H9 (cell line): ENCODE measurements at regions not wholly inside any gene's neighbourhood (a gene's known extent, or its start where the extent isn't known, plus 50 kb on each side); places are given as distances from the start of the nearest gene placed in this dataset.

Experiments used
- DNase-seq: peaks from one replicate; pipeline ENCODE4 v3.0.0-alpha.2; 2017
- H2AFZ ChIP-seq: one replicate; pipeline ENCODE4 v1.6.1; 2013; ENCODE audit warnings: mild to moderate bottlenecking, low read length, control low read depth, moderate library complexity
- H2AK5ac ChIP-seq: 2 replicates; pipeline ENCODE4 v1.6.1; 2013; ENCODE audit warnings: low read length, control low read depth, mixed read lengths; ENCODE audit not compliant: insufficient read length
- H2BK120ac ChIP-seq: one replicate; pipeline ENCODE4 v1.6.1; 2013; ENCODE audit warnings: low read depth, mild to moderate bottlenecking, low read length, control low read depth, inconsistent platforms; ENCODE audit not compliant: poor library complexity, severe bottlenecking
- H2BK12ac ChIP-seq: 2 replicates; pipeline ENCODE4 v1.6.1; 2013; ENCODE audit warnings: low read length, control low read depth, mixed read lengths, low read depth; ENCODE audit not compliant: insufficient read length
- H2BK15ac ChIP-seq: 2 replicates; pipeline ENCODE4 v1.6.1; 2013; ENCODE audit warnings: low read depth, low read length, control low read depth
- H2BK20ac ChIP-seq: one replicate; pipeline ENCODE4 v1.6.1; 2013; ENCODE audit warnings: low read depth, mild to moderate bottlenecking, low read length, control low read depth, inconsistent platforms; ENCODE audit not compliant: poor library complexity, severe bottlenecking
- H2BK5ac ChIP-seq: 2 replicates; pipeline ENCODE4 v1.6.1; 2013; ENCODE audit warnings: low read length, control low read depth, mixed read lengths; ENCODE audit not compliant: insufficient read length
- H3K14ac ChIP-seq: 2 replicates; pipeline ENCODE4 v1.6.1; 2013; ENCODE audit warnings: low read length, control low read depth; ENCODE audit not compliant: insufficient read depth
- H3K18ac ChIP-seq: 2 replicates; pipeline ENCODE4 v1.6.1; 2013; ENCODE audit warnings: low read depth, mild to moderate bottlenecking, mixed read lengths, low read length, control low read depth; ENCODE audit not compliant: insufficient read length
- H3K23ac ChIP-seq: 2 replicates; pipeline ENCODE4 v1.6.1; 2013; ENCODE audit warnings: low read length, control low read depth, mixed read lengths, low read depth; ENCODE audit not compliant: insufficient read length
- H3K23me2 ChIP-seq: 2 replicates; pipeline ENCODE4 v1.6.1; 2013; ENCODE audit warnings: low read depth, mild to moderate bottlenecking, mixed read lengths, low read length, control low read depth; ENCODE audit not compliant: insufficient read length, poor library complexity, severe bottlenecking
- H3K27ac ChIP-seq: 2 replicates; pipeline ENCODE4 v1.5.1; 2013; ENCODE audit warnings: low read length, control low read depth, mixed read lengths, low read depth; ENCODE audit not compliant: insufficient read length
- H3K27me3 ChIP-seq: 2 replicates; pipeline ENCODE4 v1.6.1; 2013; ENCODE audit warnings: low read length, control low read depth, inconsistent platforms; ENCODE audit not compliant: insufficient read depth
- H3K4ac ChIP-seq: 2 replicates; pipeline ENCODE4 v1.6.1; 2013; ENCODE audit warnings: low read depth, mild to moderate bottlenecking, control low read depth, inconsistent platforms, low read length, moderate library complexity
- H3K4me1 ChIP-seq: 2 replicates; pipeline ENCODE4 v1.6.1; 2013; ENCODE audit warnings: low read length, control low read depth, inconsistent platforms; ENCODE audit not compliant: insufficient read depth
- H3K4me2 ChIP-seq: 2 replicates; pipeline ENCODE4 v1.6.1; 2013; ENCODE audit warnings: low read length, control low read depth, mixed read lengths; ENCODE audit not compliant: insufficient read length, insufficient read depth
- H3K56ac ChIP-seq: 2 replicates; pipeline ENCODE4 v1.6.1; 2013; ENCODE audit warnings: low read depth, mild to moderate bottlenecking, mixed read lengths, low read length, control low read depth; ENCODE audit not compliant: insufficient read length
- H3K79me1 ChIP-seq: 2 replicates; pipeline ENCODE4 v1.6.1; 2013; ENCODE audit warnings: low read depth, mild to moderate bottlenecking, moderate library complexity, low read length, control low read depth, inconsistent platforms; ENCODE audit not compliant: insufficient read depth, poor library complexity, severe bottlenecking
- H3K79me2 ChIP-seq: 2 replicates; pipeline ENCODE4 v1.6.1; 2013; ENCODE audit warnings: low read length, control low read depth, inconsistent platforms; ENCODE audit not compliant: insufficient read depth
- H3K9ac ChIP-seq: 2 replicates; pipeline ENCODE4 v1.6.1; 2013; ENCODE audit warnings: low read length, control low read depth, mixed read lengths; ENCODE audit not compliant: insufficient read length; ENCODE audit errors: extremely low read depth
- H3K9me3 ChIP-seq: one replicate; pipeline ENCODE4 v1.6.1; 2013; ENCODE audit warnings: low read depth, low read length, inconsistent platforms; ENCODE audit not compliant: control insufficient read depth
- H3T11ph ChIP-seq: one replicate; pipeline ENCODE4 v1.6.1; 2013; ENCODE audit warnings: mild to moderate bottlenecking, low read length, control low read depth, inconsistent platforms
- H4K20me1 ChIP-seq: one replicate; pipeline ENCODE4 v1.6.1; 2013; ENCODE audit not compliant: control insufficient read depth, insufficient read length, insufficient read depth
- H4K5ac ChIP-seq: 2 replicates; pipeline ENCODE4 v1.6.1; 2013; ENCODE audit warnings: low read depth, mild to moderate bottlenecking, mixed read lengths, low read length, control low read depth; ENCODE audit not compliant: insufficient read length
- H4K8ac ChIP-seq: replicated peaks from 2 replicates; pipeline ENCODE4 v1.6.1; 2013; ENCODE audit warnings: low read length, control low read depth, mixed read lengths, low read depth; ENCODE audit not compliant: insufficient read length
- H4K91ac ChIP-seq: 2 replicates; pipeline ENCODE4 v1.6.1; 2013; ENCODE audit warnings: low read depth, mild to moderate bottlenecking, moderate library complexity, mixed read lengths, low read length, control low read depth; ENCODE audit not compliant: insufficient read length
- H3K27ac Mint-ChIP-seq, 3 experiments: 2 replicates in 2 of 3; 3 replicates in 1 of 3; pipeline ENCODE4 v1.8.0; 2020 to 2021; ENCODE audit warnings: mixed read lengths in 3 of 3, mild to moderate bottlenecking in 1 of 3, moderate library complexity in 1 of 3
- H3K27me3 Mint-ChIP-seq: 2 replicates; pipeline ENCODE4 v1.8.0; 2021; ENCODE audit warnings: low read depth, mild to moderate bottlenecking, moderate library complexity, mixed read lengths
- H3K36me3 Mint-ChIP-seq, 3 experiments: 2 replicates in 2 of 3; 3 replicates in 1 of 3; pipeline ENCODE4 v1.8.0; 2020 to 2021; ENCODE audit warnings: low read depth in 3 of 3, mixed read lengths in 3 of 3; ENCODE audit not compliant: insufficient read depth in 1 of 3
- H3K4me1 Mint-ChIP-seq, 2 experiments: 2 replicates each; pipeline ENCODE4 v1.8.0; 2020; ENCODE audit warnings: mixed read lengths in 2 of 2
- H3K4me3 Mint-ChIP-seq, 2 experiments: 2 replicates in 1 of 2; 3 replicates in 1 of 2; pipeline ENCODE4 v1.8.0; 2020 to 2021; ENCODE audit warnings: mild to moderate bottlenecking in 2 of 2, mixed read lengths in 2 of 2, moderate library complexity in 1 of 2
- H3K9me3 Mint-ChIP-seq, 2 experiments: 2 replicates in 1 of 2; 3 replicates in 1 of 2; pipeline ENCODE4 v1.8.0; 2020; ENCODE audit warnings: mild to moderate bottlenecking in 2 of 2, mixed read lengths in 2 of 2, moderate library complexity in 1 of 2
- CTCF ChIP-seq: fragments of 200-600 bp; sonication (generic); conservative IDR thresholded peaks from 3 replicates; pipeline ENCODE4 v1.8.0; 2021; ENCODE audit warnings: antibody characterized with exemption, mild to moderate bottlenecking
- WGBS: extraction: QIAGEN DNeasy Blood & Tissue Kit; methylation state at CpG from one replicate; pipeline ENCODE4 v1.1.7; 2013; ENCODE audit warnings: missing lambda C conversion rate, low lambda C conversion rate, mixed read lengths; ENCODE audit not compliant: insufficient read length; ENCODE audit errors: extremely low coverage; 5-methylcytosine and 5-hydroxymethylcytosine counted together

DNA sequence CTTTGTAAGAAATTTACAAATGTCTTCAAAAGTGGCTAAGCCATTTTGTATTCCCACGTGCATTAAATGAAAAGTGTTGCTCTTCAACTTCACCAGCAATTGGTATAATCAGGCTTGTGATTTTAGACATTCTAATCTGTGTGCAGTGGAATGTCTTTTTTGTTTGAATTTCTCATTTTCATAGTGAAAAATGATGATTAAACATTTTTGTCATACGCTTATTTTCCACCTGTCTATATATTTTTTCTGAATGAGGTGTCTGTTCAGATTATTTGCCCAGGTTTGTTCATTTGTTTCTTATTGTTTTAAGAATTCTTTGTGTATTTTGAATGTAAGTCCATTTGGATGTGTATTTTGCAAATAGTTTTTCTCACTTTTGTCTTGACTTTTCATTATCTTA lies 558.1 kb downstream of the TENT5A start:
- H3K9me3 Mint-ChIP-seq: no peaks in the 10 kb centered on the region
- no peak overlapping the region for H2BK20ac ChIP-seq
- H3K36me3 Mint-ChIP-seq: no peaks in the 10 kb centered on the region
- no peak overlapping the region for H3T11ph ChIP-seq
- no peak overlapping the region for H2BK120ac ChIP-seq
- H2BK12ac ChIP-seq: no peak overlapping the region
- no peaks in the 10 kb centered on the region for H4K20me1 ChIP-seq
- H2BK5ac ChIP-seq: no peak overlapping the region
- no peaks in the 10 kb centered on the region for H3K79me1 ChIP-seq
- no peak overlapping the region for H3K9ac ChIP-seq
- no peak overlapping the region for H4K8ac ChIP-seq
- no peak overlapping the region for H3K18ac ChIP-seq
- WGBS: no CpG with 5 or more reads among the region's 2 CpGs
- no peaks in the 10 kb centered on the region for H3K9me3 ChIP-seq
- H3K14ac ChIP-seq: no peak overlapping the region
- no peak overlapping the region for H3K27ac Mint-ChIP-seq
- no peaks in the 10 kb centered on the region for H3K27me3 ChIP-seq
- no peak for DNase-seq
- H3K23me2 ChIP-seq: no peaks in the 10 kb centered on the region
- H3K23ac ChIP-seq: no peak overlapping the region
- H3K4me3 Mint-ChIP-seq: no peak overlapping the region
- H3K56ac ChIP-seq: no peak overlapping the region
- TF ChIP-seq CTCF: no peak
- H3K4ac ChIP-seq: no peak overlapping the region
- no peak overlapping the region for H4K5ac ChIP-seq
- H4K91ac ChIP-seq: no peak overlapping the region
- no peak overlapping the region for H2BK15ac ChIP-seq
- H3K4me1 Mint-ChIP-seq: no peaks in the 10 kb centered on the region
- H2AK5ac ChIP-seq: no peak overlapping the region
- H3K27ac ChIP-seq: no peak overlapping the region
- H3K27me3 Mint-ChIP-seq: peaks cover 3% of the 10 kb centered on the region
- H3K79me2 ChIP-seq: no peaks in the 10 kb centered on the region
- no peak overlapping the region for H3K4me2 ChIP-seq
- no peaks in the 10 kb centered on the region for H3K4me1 ChIP-seq
- H2AFZ ChIP-seq: no peak overlapping the region
